GM18505 (cell line): ENCODE measurements at regions not wholly inside any gene's neighbourhood (a gene's known extent, or its start where the extent isn't known, plus 50 kb on each side); places are given as distances from the start of the nearest gene placed in this dataset.
"Not testable (repeated sequence)": the region's sequence is repeated elsewhere in the genome, so short reads cannot be mapped to it uniquely, and the experiment has no call there.

Experiments used
- ATAC-seq: cut with Tn5 transposase; IDR thresholded peaks from one replicate; pipeline ENCODE4 v1.9.1; 2021; ENCODE audit not compliant: unreplicated experiment
- POLR2A ChIP-seq: IDR thresholded peaks from 4 replicates; pipeline ENCODE4 v1.6.1; 2011; ENCODE audit warnings: borderline replicate concordance; ENCODE audit not compliant: insufficient read depth, insufficient read length; ENCODE audit errors: extremely low read depth

DNA sequence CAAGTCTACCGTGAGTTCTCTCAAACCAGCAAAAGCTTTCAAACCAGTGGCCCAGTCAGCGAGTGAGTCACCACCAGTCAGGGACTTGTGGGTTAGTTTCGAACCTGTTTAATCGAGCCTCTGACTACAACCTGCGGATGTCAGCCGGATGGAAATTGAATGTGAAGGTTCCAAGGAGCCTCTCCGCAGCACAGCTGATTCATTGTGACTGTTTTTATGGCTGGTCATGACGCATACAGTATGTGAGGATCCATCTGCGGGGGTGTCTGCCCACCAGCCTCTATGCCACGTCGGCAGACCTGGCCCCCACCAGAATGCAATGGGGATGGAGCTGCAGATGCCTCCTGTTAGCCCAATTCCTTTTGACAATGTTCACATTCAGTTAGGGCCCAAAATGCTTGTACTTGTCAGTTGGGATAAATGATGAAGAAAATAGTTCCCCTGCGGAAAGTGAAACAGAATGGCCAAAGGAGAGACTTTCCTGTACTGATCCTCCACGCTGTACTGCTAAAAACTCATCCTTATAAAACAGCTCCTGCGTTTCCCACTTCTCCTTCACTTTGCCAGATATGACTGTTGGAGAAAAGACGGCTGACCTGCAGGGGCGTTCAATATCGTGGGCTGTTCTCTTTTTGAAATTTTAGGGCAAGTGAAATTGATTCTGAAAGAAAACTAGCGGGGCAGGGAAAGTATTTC, 206.6 kb downstream of the TFAP2B start:
- TF ChIP-seq POLR2A, result no peak
- no peak for ATAC-seq

DNA sequence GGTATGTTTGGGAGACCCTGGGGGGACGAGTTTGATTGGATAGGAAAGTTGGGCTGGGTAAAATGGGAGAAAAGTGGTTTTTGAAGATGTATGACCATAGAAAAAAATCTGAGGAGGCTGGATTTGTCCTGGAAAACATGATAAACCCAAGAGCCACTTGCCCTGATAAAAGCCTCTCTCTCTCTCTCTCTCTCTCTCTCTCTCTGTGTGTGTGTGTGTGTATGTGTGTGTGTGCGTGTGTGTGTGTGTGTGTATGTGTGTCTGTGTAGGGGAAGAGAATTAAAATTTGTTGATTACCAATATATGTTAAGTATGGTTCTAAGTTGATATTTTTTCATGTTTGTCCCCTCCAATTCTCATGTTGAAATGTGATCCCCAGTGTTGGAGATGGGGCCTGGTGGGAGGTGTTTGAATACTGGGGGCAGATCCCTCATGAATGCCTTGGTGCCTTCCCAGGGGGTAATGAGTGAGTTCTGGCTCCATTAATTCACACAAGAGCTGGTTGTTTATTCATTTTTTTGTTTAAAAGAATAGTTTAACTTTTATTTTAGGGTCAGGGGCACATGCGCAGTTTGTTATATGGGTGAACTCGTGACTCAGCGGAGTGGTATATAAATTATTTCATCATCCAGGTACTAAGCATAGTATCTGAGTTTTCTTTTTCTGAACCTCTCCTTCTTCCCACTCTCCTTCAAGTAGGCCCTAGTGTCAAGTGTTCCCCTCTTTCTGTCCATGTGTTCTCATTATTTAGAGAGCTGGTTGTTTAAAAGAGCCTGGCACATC, 208.8 kb downstream of the TFAP2B start:
- no peak for TF ChIP-seq POLR2A

DNA sequence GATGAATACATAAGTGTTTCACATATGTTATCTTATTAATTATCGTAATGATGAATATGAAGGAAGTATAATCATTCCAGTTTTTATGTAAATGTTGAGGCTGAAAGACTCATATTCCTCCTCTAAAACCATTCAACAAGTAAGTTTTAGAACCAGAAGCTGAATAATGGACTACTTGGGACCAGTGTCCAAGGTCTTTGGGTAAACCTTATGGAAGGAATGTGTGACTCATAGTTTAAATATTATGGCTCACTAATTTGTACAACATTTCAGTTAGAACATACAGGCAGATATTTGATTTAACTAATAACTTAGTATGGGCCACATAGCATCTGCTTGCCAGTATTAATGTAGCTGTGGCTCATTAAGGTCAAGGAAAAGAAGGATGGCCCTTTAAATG, 209.6 kb downstream of the TFAP2B start:
- ATAC-seq, result no peak
- no peak for TF ChIP-seq POLR2A

More for the DNA sequence above, 208.8 kb downstream of the TFAP2B start:
- ATAC-seq, result no peak

DNA sequence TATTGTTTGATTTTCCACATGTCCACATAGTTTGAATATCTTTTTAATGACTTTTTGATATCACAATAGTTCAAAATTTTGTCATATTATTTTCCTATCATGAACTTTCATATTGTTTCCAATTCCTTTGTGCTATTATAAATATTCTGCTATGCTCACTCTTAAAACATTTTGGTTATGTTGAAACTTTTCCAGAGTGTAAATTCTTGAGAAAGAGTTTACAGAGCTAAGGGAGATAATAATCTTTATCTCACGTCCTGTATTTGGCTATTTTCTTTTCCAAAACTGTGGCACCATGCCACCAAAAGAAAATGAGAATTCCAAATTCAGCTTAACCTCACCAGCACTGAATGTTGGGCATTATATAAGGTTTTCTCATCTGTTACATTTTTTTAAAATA, 210.9 kb downstream of the TFAP2B start:
- no peak for ATAC-seq
- no peak for TF ChIP-seq POLR2A

DNA sequence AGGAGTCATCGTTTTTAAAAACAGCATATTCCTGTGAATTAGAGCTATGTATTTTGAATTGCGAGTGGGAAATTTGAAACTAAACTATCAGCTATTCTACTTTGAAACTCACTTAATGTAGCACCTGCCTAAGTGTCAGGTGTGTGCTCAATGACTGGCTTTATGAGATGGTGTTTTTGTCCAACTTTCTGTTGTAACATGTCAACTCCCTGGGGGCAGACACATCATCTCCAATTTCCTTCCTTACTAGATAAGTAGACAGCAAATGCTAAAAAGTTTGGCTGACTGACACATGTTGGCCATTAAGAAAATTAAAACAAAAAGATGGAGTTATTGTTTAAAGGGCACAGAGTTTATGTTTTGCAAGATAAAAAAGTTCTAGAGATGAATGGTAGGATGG, 226.9 kb downstream of the TFAP2B start:
- TF ChIP-seq POLR2A, result no peak
- no peak for ATAC-seq

DNA sequence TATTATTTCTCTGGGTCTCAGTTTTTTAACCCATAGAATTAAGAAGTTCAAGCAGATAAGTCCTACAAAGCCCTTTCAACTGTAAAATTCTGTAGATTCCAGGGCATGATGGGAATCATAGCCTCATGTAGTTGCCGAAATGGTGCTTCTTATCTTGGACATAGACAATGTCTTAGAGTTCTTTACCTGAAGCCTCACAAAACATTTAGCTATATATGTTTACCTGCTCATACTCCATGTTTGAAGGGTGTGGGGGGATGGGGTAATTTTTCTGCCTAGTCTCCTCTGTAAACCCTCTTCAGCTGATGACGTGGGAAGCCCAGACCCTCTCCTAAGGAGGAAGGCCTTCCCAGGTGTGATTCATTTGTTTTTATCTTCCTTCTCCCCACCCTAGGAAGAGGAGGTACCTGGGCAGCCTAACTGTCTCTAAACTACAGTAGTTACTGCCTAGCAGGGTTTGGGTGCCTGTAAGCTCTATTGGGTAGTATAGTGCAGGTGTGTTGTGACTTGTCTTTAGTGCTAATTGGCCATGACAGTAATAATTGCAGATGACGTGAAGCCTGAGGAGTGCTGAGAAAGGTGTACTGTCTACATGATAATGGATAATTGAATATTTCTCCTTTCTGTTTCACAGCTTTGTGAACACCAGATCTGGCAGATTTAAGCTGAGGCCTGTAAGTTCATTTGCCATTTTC, 230.8 kb downstream of the TFAP2B start:
- ATAC-seq, result no peak
- no peak for TF ChIP-seq POLR2A

DNA sequence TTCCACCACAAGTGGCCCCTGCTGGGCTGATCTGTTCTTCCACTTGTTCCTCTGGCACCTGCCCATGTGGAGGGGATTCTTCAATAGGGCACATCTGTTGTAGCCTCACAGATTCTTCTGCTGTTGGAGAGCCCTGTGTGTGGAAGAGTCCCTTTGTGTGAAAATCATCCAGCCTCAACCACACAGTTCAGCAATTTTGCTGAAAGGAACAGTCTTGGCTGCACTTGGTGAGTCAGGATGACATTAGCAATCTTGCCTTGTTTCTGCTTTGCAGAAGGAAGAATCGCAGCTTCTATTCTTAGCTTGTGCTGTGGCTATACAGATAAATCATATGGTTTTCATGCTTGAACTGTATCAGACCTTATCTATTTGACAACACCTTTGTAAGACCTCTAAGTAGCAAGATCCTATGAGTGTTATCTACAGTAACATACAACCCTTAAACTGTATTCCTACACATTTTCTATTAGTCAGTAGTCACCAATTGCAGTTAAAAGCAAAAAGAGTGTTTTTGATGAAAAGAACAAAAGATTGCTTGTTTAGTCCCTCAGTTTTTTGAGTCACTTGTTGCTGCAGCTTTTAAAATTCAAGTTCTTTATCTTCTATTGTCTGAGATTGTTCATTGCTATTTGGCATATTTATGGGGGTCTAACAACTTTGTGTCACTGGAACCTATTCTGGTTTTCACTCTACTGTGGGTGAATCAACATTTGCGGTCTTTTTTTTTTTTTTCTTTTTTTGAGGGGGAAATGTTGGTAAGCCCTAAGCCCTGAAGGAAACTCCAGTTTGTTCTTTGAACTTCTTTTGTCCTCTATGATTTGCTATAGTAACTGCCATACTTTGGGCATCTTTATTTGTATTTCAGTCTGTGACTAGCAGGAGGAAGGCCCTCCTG, 231.6 kb downstream of the TFAP2B start:
- TF ChIP-seq POLR2A, result no peak
- no peak for ATAC-seq

DNA sequence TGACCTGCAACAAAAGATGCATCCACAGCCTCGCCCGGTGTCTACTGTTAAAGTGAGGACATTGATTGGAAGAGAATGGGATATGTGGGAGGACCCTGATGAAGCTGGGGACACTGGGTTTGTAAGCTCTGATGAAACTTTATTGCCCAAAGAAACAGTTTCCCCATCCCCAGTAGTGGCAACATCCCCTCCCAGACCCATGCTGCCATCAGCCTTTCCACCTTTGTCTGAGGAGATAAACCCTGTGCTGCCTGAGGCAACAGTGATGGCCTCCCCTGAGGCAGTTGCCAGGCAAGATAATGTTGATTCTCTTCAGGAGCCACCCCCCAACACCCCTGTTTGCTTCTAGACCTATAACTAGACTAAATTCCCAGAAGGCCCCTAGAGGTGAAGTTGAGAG, 234.0 kb downstream of the TFAP2B start:
- ATAC-seq, result not testable (repeated sequence)

DNA sequence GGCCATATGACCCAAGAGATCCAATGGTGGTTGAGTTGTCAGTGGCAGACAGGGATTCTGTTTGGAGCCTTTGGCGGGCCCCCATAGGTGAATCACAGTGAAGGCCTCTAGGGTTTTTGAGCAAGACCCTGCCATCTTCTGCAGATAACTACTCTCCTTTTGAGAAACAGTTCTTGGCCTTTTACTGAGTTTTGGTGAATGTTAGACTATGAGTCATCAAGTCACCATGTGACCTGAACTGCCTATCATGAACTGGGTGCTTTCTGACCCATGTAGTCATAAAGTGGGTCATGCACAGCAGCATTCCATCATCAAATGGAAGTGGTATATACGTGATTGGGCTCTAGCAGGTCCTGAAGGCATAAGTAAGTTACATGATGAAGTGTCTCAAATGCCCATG, 236.6 kb downstream of the TFAP2B start:
- ATAC-seq, result not testable (repeated sequence)

DNA sequence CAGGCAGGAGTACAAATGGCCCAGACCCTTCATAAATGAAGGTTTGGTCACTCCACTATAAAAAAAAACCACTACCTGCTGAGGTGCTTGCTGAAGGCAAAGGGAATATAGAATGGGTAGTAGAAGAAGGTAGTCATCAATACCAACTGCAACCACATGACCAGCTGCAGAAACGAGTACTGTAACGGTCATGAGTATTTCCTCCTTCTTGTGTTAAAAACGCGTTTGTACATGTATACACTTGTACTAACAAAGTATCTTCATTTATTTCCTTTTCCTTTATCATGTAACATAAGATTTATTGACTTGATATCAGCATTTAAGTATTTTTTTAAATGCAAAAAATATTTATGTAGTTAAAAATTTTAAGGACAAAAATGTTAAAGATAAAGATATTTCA, 238.6 kb downstream of the TFAP2B start:
- TF ChIP-seq POLR2A, result no peak
- ATAC-seq, result no peak

DNA sequence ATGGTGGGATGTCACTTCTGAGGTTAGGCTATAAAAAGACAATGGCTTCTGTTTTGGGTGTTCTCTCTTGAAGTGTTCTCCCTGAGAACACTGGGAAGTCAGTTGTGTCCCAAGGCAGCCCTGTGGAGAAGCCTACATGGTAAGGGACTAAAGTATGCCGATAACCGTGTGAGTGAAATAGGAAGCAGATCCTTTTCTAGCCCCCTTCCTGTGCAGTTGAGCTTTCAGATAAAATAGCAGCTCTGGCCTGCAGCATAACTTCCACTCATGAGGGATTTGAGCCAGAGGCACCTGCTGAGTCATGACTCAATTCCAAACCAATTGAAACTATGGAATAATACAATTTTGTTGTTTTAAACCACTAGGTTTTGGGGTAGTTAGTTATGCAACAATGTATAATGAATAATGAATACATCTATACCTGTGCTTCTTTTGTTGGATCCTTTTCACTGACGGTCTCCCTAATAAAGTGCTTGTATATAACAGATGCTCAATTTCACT, 241.6 kb downstream of the TFAP2B start:
- no peak for TF ChIP-seq POLR2A

DNA sequence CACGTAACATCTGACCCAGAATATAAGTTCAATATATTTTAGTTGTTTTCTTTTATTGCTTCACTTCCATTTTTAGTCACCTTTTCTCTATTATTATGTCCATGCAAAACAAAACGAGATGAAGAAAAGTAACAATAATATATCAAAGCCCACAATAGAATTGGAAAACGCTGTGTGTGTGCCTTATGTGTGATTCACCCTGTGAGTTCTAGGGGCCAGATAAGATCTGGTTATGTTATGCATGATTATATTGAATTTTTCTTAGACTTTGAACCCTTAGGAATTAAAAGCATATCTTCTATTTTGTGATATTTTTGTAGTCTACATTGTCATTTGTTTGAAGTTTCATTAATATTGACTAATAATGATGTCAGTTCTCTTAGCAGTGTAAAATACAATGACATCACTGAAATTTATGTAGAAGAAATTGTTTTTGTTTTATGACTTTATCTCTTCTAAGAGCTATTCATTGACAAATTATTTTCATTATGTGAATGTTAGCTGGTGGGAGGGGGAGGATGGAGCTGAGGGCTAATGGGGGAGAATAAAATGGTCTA, 243.6 kb downstream of the TFAP2B start:
- ATAC-seq, result no peak
- TF ChIP-seq POLR2A, result no peak

More for the DNA sequence above, 241.6 kb downstream of the TFAP2B start:
- no peak for ATAC-seq

DNA sequence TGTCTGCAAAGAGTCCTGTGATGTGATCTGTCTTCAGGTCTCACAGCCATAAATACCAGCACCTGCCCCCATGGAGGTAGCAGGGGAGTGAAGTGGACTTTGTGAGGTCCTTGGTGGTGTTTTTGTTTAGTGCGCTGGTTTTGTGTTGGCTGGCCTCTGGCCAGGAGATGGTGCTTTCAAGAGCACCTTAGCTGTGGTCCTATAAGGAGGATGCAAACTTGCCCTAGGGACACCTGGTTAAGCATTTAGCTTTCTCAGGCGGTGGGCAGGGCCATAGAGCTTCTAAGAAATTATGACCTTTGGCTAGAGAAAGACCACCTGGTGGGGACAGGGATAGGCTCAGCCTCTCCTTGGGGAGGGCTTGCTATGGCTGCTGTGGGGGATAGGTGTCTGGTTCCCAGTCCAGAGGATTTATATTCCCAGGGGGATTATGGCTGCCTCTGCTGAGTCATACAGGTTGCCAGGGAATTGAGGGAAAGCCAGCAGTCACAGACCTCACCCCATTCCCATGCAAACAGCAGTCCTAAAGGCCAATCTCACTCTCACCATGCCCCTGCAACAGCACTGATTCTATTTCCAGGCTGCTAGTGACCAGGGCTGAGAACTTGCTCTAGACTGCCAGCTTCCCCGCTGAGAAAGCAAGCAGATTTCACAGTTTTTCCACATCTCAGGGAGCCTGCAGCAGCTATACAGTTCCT, 259.3 kb downstream of the TFAP2B start:
- no peak for TF ChIP-seq POLR2A
- ATAC-seq, result no peak

DNA sequence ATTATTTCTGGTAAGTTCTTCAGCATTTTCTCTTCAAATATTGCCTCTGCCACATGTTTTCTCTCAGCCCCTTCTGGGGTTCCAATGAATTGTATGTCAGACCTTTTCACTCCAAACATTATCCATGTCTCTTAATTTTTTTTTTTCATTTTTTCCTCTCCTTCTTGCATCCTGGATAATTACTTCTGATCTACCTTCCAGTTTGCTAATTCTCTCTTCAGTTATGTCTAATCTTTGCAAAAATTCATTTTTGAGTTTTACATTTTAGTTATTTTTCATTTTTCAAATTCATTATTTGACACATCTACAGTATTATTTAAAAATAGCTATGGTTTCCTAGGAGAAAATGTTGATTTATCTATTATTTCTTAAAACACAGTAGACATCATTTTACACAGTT, 271.7 kb downstream of the TFAP2B start:
- no peak for ATAC-seq

More for the DNA sequence above, 271.7 kb downstream of the TFAP2B start:
- TF ChIP-seq POLR2A, result no peak
